HG03025 (cell line): ENCODE measurements at regions not wholly inside any gene's neighbourhood (a gene's known extent, or its start where the extent isn't known, plus 50 kb on each side); places are given as distances from the start of the nearest gene placed in this dataset.

Experiments
- ATAC-seq: cut with Tn5 transposase; IDR thresholded peaks from one replicate; pipeline ENCODE4 v1.9.1; 2021; ENCODE audit warnings: mild to moderate bottlenecking, moderate library complexity; ENCODE audit not compliant: unreplicated experiment, low FRiP score

- ATAC-seq, result no peak
Observed at GRCh38 chr5:21195145-21195544, 1207.1 kb upstream of the CDH18 start.

GRCh38 chr5:21185536-21185935 is 1197.5 kb upstream of the CDH18 start:
- ATAC-seq, result no peak

- ATAC-seq, result no peak
Observed at GRCh38 chr5:21184581-21184980, 1196.6 kb upstream of the CDH18 start.

GRCh38 chr5:21181609-21182125 is 1193.7 kb upstream of the CDH18 start:
- no peak for ATAC-seq

GRCh38 chr5:21173526-21173925 is 1185.5 kb upstream of the CDH18 start:
- ATAC-seq, result no peak

- ATAC-seq, result no peak
Observed at GRCh38 chr5:21173036-21173435, 1185.0 kb upstream of the CDH18 start.

GRCh38 chr5:21171038-21171437 is 1183.0 kb upstream of the CDH18 start:
- no peak for ATAC-seq

GRCh38 chr5:21168557-21168956 is 1180.6 kb upstream of the CDH18 start:
- ATAC-seq, result no peak

- ATAC-seq, result no peak
Observed at GRCh38 chr5:21165344-21165743, 1177.3 kb upstream of the CDH18 start.

- no peak for ATAC-seq
Observed at GRCh38 chr5:21164425-21164824, 1176.4 kb upstream of the CDH18 start.

GRCh38 chr5:21159510-21160059 is 1171.6 kb upstream of the CDH18 start:
- no peak for ATAC-seq

- ATAC-seq, result no peak
Observed at GRCh38 chr5:21154526-21154925, 1166.5 kb upstream of the CDH18 start.

- no peak for ATAC-seq
Observed at GRCh38 chr5:21152611-21153010, 1164.6 kb upstream of the CDH18 start.

GRCh38 chr5:21145376-21145775 is 1157.4 kb upstream of the CDH18 start:
- no peak for ATAC-seq

- ATAC-seq, result no peak
Observed at GRCh38 chr5:21143686-21144085, 1155.7 kb upstream of the CDH18 start.

GRCh38 chr5:21142791-21143190 is 1154.8 kb upstream of the CDH18 start:
- no peak for ATAC-seq

GRCh38 chr5:21140987-21141386 is 1153.0 kb upstream of the CDH18 start:
- no peak for ATAC-seq

- ATAC-seq, result no peak
Observed at GRCh38 chr5:21126236-21126635, 1138.2 kb upstream of the CDH18 start.

GRCh38 chr5:21125238-21125983 is 1137.4 kb upstream of the CDH18 start:
- no peak for ATAC-seq

- ATAC-seq, result no peak
Observed at GRCh38 chr5:21121213-21121612, 1133.2 kb upstream of the CDH18 start.

GRCh38 chr5:21097661-21098060 is 1109.7 kb upstream of the CDH18 start:
- no peak for ATAC-seq

- no peak for ATAC-seq
Observed at GRCh38 chr5:21094619-21095018, 1106.6 kb upstream of the CDH18 start.
